ENCODE measurements at regions not wholly inside any gene's neighbourhood (a gene's known extent, or its start where the extent isn't known, plus 50 kb on each side); places are given as distances from the start of the nearest gene placed in this dataset.

DNA sequence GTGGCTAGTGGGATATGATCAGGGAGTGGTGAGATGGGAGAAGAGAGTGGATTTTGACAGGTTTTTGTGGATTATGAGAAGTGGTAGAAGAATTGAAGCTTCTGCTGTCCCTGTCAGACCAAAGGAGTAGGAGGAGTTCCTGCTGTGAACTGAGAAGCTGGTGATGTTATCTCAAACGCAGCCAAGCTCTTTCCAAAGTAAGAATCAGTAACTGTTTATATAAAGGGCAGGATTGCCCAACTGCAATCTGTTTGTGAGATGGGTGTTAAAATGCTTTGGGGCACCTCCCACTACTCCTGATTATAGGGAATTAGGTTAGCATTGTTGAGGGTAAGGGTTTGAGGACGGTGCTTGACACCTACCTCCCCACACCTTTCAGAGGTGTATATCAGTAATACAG lies 60.5 kb upstream of the USP25 start:
- TF ChIP-seq, protein P1, sequence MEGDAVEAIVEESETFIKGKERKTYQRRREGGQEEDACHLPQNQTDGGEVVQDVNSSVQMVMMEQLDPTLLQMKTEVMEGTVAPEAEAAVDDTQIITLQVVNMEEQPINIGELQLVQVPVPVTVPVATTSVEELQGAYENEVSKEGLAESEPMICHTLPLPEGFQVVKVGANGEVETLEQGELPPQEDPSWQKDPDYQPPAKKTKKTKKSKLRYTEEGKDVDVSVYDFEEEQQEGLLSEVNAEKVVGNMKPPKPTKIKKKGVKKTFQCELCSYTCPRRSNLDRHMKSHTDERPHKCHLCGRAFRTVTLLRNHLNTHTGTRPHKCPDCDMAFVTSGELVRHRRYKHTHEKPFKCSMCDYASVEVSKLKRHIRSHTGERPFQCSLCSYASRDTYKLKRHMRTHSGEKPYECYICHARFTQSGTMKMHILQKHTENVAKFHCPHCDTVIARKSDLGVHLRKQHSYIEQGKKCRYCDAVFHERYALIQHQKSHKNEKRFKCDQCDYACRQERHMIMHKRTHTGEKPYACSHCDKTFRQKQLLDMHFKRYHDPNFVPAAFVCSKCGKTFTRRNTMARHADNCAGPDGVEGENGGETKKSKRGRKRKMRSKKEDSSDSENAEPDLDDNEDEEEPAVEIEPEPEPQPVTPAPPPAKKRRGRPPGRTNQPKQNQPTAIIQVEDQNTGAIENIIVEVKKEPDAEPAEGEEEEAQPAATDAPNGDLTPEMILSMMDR (IDR thresholded peaks at IDR 0.05; ENCODE audit: insufficient read depth, low read length): no peak
- TF ChIP-seq POLR2AphosphoS5 (IDR thresholded peaks at IDR 0.05; ENCODE audit: low read depth): no peak
